Fibroblast of lung (primary cell): ENCODE measurements at regions not wholly inside any gene's neighbourhood (a gene's known extent, or its start where the extent isn't known, plus 50 kb on each side); places are given as distances from the start of the nearest gene placed in this dataset.

Source experiments
- EZH2 ChIP-seq: IDR thresholded peaks from 2 replicates; pipeline ENCODE4 v1.5.1; 2012; ENCODE audit warnings: low read length, control low read depth, mild to moderate bottlenecking; ENCODE audit errors: missing control alignments
- TF ChIP-seq, protein P1 (sequence below), 2 donors: IDR thresholded peaks in 1 of 2; conservative IDR thresholded peaks in 1 of 2; 1 replicate in 1 of 2; 2 replicates in 1 of 2; pipeline ENCODE4 v1.5.1; 2011 to 2012; ENCODE audit warnings: low read length in 2 of 2, control low read depth in 1 of 2, inconsistent platforms in 1 of 2, low read depth in 1 of 2, mild to moderate bottlenecking in 1 of 2

DNA sequence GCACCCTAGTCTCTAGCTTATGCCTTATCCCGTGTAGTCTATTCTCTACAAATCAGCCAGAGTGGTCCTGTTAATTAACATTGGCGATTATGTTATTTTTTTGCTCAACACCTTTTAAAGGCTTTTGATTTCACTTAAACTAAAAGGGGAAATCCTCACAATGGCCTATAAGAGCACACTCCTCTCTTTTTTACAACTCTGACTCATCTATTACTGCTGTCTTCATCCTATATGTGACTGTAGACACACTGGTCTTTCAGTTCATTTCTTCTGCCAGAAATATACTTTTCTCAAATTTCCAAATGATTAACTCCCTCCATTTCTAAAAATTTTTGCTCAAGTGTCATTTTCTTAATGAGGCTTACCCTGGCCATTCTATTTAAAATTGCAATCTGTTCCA, 143.4 kb downstream of the NSUN3 start:
- TF ChIP-seq, protein P1, sequence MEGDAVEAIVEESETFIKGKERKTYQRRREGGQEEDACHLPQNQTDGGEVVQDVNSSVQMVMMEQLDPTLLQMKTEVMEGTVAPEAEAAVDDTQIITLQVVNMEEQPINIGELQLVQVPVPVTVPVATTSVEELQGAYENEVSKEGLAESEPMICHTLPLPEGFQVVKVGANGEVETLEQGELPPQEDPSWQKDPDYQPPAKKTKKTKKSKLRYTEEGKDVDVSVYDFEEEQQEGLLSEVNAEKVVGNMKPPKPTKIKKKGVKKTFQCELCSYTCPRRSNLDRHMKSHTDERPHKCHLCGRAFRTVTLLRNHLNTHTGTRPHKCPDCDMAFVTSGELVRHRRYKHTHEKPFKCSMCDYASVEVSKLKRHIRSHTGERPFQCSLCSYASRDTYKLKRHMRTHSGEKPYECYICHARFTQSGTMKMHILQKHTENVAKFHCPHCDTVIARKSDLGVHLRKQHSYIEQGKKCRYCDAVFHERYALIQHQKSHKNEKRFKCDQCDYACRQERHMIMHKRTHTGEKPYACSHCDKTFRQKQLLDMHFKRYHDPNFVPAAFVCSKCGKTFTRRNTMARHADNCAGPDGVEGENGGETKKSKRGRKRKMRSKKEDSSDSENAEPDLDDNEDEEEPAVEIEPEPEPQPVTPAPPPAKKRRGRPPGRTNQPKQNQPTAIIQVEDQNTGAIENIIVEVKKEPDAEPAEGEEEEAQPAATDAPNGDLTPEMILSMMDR (conservative IDR thresholded peaks at IDR 0.05 in 1 of 2, IDR thresholded peaks at IDR 0.05 in 1 of 2; ENCODE audit: low read depth in 1 of 2, low read length in 2 of 2): no peak
- no peak for TF ChIP-seq EZH2
